ENCODE measurements at regions not wholly inside any gene's neighbourhood (a gene's known extent, or its start where the extent isn't known, plus 50 kb on each side); places are given as distances from the start of the nearest gene placed in this dataset.

GRCh38 chr9:105114964-105115728 lies 129.3 kb upstream of the SLC44A1 start:
- no peak overlapping the region for H3K9ac ChIP-seq (ENCODE audit: low read length)
- H3K4me2 ChIP-seq (ENCODE audit: low read length), result peak overlapping the region; percentile 19; the same call in 1 of the 2 replicates
- no peaks in the 10 kb centered on the region for H3K27me3 ChIP-seq (ENCODE audit: insufficient read depth, low read length)
- no peaks in the 10 kb centered on the region for H3K79me2 ChIP-seq (ENCODE audit: insufficient read depth, low read length)
- H2AFZ ChIP-seq (ENCODE audit: low read length), result no peak overlapping the region
- no peak overlapping the region for H3K27ac ChIP-seq (ENCODE audit: low read depth, low read length, poor library complexity, severe bottlenecking)
- H3F3A ChIP-seq (ENCODE audit: insufficient read depth, low read length), result no peaks in the 10 kb centered on the region
- H3K4me3 ChIP-seq (ENCODE audit: low read depth, low read length, poor library complexity, severe bottlenecking), result no peak overlapping the region
- no peaks in the 10 kb centered on the region for H3K9me3 ChIP-seq (ENCODE audit: low read length)
- peaks cover 19% of the 10 kb centered on the region for H3K4me1 ChIP-seq (ENCODE audit: insufficient read depth, low read length, severe bottlenecking)
- TF ChIP-seq EZH2 (IDR thresholded peaks at IDR 0.05; ENCODE audit: borderline replicate concordance, low read length) (no peak), CTCF (IDR thresholded peaks at IDR 0.05; ENCODE audit: low read length) (no peak)
- H4K20me1 ChIP-seq (ENCODE audit: insufficient read depth, low read length), result no peaks in the 10 kb centered on the region
- no peaks in the 10 kb centered on the region for H3K9me2 ChIP-seq (ENCODE audit: low read depth, low read length)
- no peaks in the 10 kb centered on the region for H3K36me3 ChIP-seq (ENCODE audit: insufficient read depth, low read length)

GRCh38 chr9:105116052-105116868 lies 128.2 kb upstream of the SLC44A1 start:
- no peak overlapping the region for H3K9ac ChIP-seq (ENCODE audit: low read length)
- H3K27me3 ChIP-seq (ENCODE audit: insufficient read depth, low read length), result no peaks in the 10 kb centered on the region
- H3K9me2 ChIP-seq (ENCODE audit: low read depth, low read length), result no peaks in the 10 kb centered on the region
- TF ChIP-seq CTCF (IDR thresholded peaks at IDR 0.05; ENCODE audit: low read length), result no peak
- no peak for TF ChIP-seq EZH2 (IDR thresholded peaks at IDR 0.05; ENCODE audit: borderline replicate concordance, low read length)
- no peak overlapping the region for H2AFZ ChIP-seq (ENCODE audit: low read length)
- H3K36me3 ChIP-seq (ENCODE audit: insufficient read depth, low read length), result no peaks in the 10 kb centered on the region
- no peak overlapping the region for H3K4me2 ChIP-seq (ENCODE audit: low read length)
- no peaks in the 10 kb centered on the region for H3K79me2 ChIP-seq (ENCODE audit: insufficient read depth, low read length)
- H3K27ac ChIP-seq (ENCODE audit: low read depth, low read length, poor library complexity, severe bottlenecking), result no peak overlapping the region
- H3F3A ChIP-seq (ENCODE audit: insufficient read depth, low read length), result no peaks in the 10 kb centered on the region
- H3K4me1 ChIP-seq (ENCODE audit: insufficient read depth, low read length, severe bottlenecking), result peaks cover 19% of the 10 kb centered on the region
- H4K20me1 ChIP-seq (ENCODE audit: insufficient read depth, low read length), result no peaks in the 10 kb centered on the region
- no peak overlapping the region for H3K4me3 ChIP-seq (ENCODE audit: low read depth, low read length, poor library complexity, severe bottlenecking)
- no peaks in the 10 kb centered on the region for H3K9me3 ChIP-seq (ENCODE audit: low read length)

GRCh38 chr9:105117234-105117633 lies 127.2 kb upstream of the SLC44A1 start:
- H3K4me2 ChIP-seq (ENCODE audit: low read length), result no peak overlapping the region
- no peaks in the 10 kb centered on the region for H3F3A ChIP-seq (ENCODE audit: insufficient read depth, low read length)
- no peaks in the 10 kb centered on the region for H3K79me2 ChIP-seq (ENCODE audit: insufficient read depth, low read length)
- no peak overlapping the region for H3K9ac ChIP-seq (ENCODE audit: low read length)
- H2AFZ ChIP-seq (ENCODE audit: low read length), result no peak overlapping the region
- no peaks in the 10 kb centered on the region for H3K9me2 ChIP-seq (ENCODE audit: low read depth, low read length)
- no peaks in the 10 kb centered on the region for H3K36me3 ChIP-seq (ENCODE audit: insufficient read depth, low read length)
- no peak for TF ChIP-seq CTCF (IDR thresholded peaks at IDR 0.05; ENCODE audit: low read length)
- no peak for TF ChIP-seq EZH2 (IDR thresholded peaks at IDR 0.05; ENCODE audit: borderline replicate concordance, low read length)
- H3K9me3 ChIP-seq (ENCODE audit: low read length), result no peaks in the 10 kb centered on the region
- no peaks in the 10 kb centered on the region for H3K27me3 ChIP-seq (ENCODE audit: insufficient read depth, low read length)
- peaks cover 19% of the 10 kb centered on the region for H3K4me1 ChIP-seq (ENCODE audit: insufficient read depth, low read length, severe bottlenecking)
- H4K20me1 ChIP-seq (ENCODE audit: insufficient read depth, low read length), result no peaks in the 10 kb centered on the region
- H3K27ac ChIP-seq (ENCODE audit: low read depth, low read length, poor library complexity, severe bottlenecking), result no peak overlapping the region
- H3K4me3 ChIP-seq (ENCODE audit: low read depth, low read length, poor library complexity, severe bottlenecking), result no peak overlapping the region
